ENCODE measurements at regions not wholly inside any gene's neighbourhood (a gene's known extent, or its start where the extent isn't known, plus 50 kb on each side); places are given as distances from the start of the nearest gene placed in this dataset.

DNA sequence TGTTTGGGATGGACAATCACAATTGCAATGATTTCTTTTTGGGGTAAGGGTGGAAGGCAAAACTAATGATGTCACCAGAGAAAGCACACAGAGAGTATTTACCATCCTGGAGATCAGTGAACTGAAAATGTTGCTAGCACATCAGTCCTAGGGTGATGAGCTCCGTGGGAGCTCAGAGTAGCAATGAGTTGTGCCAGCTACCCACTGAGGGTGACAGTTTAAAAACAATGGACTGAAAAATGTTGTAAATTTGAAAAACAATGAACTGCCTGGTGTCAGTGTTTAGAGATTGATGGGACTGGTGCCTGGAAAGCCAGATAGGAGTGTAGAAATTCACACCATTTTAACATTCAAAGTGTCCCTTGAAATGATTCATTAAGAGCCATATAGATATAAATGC lies 198.5 kb downstream of the ATP23 start:
- DNase-seq (ENCODE audit: low spot score), result no peak

DNA sequence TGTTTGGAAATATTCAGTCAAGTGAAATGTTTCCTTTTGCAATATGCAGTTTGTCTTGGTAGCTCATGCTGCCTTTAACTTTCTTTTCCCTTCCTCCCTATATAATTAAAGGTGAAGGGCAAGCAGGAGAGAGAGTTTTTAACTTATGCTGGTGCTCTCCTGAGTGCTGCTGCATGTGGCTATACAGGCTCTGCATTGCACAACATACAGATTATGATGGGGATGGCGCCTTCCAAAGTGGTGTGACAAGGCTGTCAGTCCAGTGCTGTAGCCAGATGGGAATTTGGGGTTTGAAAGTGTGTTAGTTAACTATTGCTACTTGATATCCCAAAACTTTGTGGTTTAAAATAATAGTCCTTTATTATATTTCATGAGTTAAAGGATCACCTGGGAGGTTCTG lies 199.0 kb downstream of the ATP23 start:
- DNase-seq (ENCODE audit: low spot score), result no peak

DNA sequence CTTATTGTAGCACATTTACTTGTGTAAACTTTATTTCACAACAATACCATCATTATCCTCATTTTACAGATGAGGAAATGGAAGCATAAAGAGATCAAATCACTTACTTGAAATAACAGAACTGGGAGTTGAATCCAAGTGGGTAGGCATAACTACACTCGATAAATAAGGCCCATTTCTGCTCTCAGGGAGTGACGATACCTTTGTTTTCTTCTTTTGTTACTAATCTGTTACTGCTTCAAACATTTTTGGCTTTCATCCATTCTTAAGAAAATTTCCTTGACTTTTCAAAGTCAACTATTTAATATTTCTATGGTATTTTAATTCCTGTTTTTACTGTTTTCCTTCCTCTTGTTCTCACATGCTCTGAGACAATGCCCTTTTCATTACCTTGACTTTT lies 201.6 kb downstream of the ATP23 start:
- no peak for DNase-seq (ENCODE audit: low spot score)

DNA sequence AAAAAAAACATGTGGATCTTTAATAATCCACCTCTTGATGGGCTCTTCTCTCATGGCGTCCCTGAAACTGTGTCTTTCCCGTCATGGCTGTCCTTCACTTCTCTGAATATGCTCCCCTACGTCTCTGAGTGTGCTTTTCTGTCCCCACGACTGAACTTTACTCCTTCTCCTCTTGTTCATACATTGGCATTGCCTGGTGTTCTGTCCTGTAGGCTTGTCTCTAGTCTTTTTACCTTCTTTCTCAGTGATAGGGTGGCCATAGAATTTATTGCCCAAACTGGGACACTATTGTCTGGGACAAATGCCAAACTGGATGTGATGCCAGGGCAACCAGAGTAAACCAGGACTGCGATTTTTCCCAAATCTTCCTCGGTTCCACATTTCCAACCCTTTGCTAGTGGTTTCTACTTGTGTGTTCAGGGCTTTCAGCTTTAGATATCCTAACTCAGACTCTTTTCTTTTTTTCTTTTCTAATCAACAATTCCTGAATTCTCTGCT lies 202.2 kb downstream of the ATP23 start:
- no peak for DNase-seq (ENCODE audit: low spot score)

DNA sequence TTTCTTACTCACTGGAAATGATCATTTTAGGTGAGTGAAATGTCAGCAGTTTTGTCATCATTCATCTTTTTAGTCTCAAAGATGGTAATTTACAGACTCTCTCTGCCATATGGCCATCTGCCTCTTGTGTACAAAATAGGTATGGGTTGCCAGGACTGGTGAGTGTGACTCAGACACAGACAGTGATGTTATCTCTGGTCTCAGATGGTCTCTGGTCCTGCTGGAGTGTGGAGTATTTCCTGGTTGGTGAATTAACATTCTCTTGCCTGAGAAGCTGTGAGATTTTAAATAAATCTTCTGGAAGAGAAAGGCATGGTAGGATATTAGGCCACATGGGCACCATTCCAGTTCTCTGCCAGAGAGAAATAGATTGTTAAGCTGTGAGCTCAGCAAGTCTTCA lies 207.0 kb downstream of the ATP23 start:
- DNase-seq (ENCODE audit: low spot score), result no peak

DNA sequence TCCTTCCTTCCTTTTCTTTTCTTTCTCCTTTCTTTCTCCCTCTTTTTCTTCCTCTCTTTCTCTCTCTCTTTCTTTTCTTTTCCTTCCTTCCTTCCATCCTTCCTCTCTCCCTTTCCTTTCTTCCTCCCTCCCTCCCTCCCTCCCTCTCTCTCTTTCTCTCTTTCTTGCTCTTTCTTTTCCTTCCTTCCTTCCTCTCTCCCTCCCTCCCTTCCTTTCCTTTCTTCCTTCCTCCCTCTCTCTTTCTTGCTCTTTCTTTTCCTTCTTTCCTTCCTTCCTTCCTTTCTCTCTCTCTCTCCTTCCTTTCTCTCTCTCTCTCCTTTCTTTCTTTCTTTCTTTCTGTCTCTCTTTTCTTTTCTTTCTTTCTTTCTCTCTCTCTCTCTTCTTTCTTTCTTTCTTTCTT lies 207.6 kb downstream of the ATP23 start:
- DNase-seq (ENCODE audit: low spot score), result no peak

DNA sequence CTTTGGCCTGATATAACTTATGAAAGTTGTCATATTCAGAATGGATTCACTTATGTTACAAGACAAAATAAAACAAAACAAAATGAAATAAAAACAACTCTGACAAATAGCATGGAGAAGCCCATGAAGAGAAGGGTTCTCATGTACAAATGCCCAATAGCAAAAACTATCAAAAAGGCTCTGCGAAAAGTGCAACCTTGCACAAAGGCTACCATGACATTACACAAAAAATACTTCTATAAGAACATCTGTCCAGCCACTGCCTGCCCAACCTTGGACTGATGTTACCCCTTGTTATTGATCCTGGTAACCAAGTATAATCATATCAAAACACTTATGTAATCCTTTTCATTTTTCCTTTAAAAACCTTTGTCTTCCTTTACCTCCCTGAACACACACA lies 213.0 kb downstream of the ATP23 start:
- no peak for DNase-seq (ENCODE audit: low spot score)

DNA sequence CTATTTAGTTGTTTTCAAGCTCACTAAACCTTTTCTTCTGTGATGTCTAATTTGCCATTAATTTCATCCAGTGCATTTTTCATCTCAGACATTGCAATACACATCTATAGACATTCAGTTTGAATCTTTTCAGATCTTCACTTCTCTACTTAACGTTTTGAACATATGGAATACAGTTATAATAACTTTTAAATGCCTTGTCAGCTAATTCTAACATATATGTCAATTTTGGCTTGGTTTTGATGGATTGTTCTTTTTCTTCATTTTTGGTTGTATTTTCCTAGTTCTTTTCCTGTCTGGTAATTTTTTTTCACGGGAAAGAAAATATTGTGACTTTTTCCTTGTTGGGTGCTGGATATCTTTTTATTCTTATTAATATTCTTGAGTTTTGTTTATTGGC lies 215.3 kb downstream of the ATP23 start:
- no peak for DNase-seq (ENCODE audit: low spot score)

DNA sequence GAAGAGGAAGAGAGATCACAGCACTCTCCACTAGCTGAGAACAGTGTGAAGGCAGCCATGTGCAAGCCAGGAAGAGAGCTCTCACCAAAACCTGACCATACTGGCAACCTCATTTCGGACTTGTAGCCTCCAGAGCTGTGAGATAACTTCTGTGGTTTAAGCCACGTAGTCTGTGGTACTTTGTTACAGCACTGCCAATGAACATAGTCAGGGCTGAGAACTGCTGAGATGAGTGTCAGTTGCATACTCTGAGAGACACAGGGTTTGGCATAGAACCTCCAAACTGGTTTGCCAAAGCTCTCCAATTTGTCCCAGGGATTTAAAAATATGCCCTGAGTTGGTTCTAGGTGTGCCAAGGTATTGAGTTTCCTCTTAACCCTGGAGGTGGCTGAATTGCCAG lies 218.6 kb downstream of the ATP23 start:
- DNase-seq (ENCODE audit: low spot score), result no peak

DNA sequence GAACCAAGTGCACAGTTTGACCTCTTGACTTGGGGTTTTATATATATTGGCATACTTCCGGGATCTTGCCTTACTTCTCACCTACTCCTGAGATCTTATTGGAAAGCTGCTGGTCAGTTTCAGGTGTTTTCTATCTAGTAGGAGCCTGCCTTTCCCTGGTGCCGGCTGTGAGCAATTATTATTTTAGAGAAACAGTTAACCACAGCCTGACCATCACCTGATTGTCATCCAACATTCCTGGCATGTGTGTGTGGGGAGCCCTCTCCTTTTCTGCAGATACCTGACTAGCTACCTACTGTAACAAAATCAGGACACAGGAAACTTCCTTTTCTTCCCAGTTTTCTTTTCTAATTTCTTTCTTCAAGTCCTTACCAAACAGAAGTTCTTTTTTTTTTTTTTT lies 220.4 kb downstream of the ATP23 start:
- DNase-seq (ENCODE audit: low spot score), result no peak

DNA sequence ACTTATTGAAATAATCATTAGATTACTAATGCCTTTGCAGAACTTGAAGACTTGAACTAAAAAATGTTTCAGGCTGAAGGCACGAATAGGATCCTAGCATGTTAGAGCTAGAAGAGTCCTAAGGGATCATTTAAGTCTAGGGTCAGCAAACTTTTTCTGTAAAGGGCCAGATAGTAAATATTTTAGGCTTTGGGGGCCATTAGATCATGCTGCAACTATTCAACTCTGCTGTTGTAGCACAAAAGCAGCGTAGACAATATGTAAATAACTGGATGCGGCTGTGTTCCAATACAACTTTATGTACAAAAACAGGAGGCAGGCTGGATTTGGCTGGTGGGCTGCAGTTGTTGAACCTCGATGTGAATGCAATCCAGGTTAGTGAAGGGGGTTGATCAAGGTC lies 221.7 kb downstream of the ATP23 start:
- no peak for DNase-seq (ENCODE audit: low spot score)

DNA sequence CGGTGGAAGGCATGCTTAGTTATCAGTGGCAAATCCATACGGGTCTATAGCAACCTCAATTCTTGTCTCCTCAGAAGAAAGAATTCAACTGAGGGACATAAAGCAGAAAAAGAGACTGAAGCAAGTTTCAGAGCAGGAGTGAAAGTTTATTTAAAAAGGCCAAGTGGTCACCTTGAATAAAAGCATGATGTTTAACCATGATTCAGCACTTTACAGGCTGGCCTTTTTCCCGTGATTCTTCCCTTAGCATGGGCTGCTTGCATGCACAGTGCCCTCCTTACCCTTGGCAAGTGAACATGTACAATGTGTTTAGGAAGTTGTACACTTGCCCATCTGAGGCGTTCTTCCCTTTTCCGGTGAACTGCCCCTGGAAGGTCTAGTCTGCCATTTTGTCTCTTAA lies 225.3 kb downstream of the ATP23 start:
- no peak for DNase-seq (ENCODE audit: low spot score)

DNA sequence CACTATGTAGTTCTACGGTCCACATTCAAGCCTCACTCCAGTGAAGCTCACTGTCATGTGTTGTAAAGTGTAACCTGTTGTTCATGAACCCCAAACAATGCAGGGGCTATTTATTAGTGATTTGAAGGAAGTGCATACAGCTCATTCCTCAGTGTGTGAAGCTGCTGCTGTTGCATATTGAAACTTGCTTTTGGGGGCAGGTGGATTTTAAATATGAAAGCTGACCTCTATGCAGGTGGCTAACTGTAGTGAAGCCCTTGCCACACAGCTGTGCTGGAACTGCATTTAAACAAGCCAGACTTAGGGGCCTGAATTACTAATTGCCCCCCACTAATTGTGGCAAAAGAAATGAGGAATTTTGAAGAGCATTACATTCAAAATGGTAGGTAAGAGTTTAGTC lies 226.3 kb downstream of the ATP23 start:
- DNase-seq (ENCODE audit: low spot score), result no peak

DNA sequence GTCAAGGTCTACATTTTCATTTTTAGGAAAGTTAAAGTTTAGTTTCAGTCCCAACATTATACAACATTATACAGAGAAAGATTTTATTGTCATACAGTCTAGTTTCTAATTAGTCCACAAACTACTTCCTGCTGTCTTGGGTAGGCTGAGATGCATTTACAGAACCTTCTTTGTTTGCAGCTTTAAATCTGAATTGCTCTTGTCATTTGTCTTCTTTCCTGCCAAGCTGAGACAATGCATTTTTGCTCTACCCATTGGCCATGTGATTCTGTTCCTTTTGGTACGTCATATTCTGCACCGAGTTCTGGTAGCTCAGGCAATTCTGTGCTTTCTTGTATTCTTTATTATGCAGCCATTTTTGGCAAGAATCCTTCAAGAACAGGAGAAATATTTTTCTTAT lies 228.5 kb downstream of the ATP23 start:
- DNase-seq (ENCODE audit: low spot score), result no peak

DNA sequence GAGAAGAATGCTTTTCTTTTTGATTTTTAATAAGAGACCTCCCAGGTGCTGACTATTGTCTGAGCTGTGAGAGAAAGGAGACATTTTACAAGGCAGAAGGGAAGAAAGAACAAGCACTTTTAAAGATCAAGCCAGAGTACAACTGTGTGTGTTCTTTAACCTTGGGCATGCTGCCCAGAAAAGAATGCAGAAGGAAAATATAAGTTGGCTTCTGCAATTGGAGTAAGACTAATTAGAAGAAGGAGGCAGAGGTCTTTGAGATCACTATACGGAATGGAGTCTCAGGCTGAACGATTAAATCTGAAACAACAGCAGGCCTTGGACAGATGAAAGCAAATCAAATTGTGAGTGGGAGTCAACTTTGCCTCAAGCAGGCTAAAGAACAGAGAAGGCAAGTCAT lies 230.5 kb downstream of the ATP23 start:
- no peak for DNase-seq (ENCODE audit: low spot score)

DNA sequence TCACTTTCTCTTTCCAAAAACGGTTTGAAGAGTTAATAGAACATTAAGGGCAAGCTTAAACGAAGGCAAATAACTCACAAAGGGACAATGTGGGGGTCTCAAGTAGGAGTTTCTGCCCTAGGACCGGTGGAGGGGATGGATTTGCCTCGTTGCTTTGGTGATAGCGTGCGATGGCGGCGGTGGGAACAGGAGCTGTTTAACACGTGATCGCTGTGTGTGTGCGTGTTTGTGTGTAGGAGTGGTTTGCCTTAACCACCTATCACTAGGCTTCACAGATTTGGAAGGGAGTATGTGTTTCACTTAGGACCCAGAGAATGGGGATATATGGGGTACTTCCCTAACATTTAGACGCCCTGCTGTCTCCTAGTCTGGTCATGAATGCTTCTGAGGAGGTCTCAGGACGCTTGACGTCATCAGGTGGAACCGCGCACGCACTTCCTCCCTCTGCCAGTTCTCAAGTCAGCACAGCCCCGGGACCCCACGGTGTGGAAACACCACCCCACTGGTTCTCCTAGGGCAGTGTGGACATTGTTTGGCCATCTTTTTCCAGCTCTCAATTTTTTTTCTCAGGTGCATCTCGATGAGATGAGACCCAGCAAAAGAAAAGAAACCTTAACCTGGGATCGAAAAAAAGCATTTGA lies 231.2 kb downstream of the ATP23 start:
- DNase-seq (ENCODE audit: low spot score), result no peak

DNA sequence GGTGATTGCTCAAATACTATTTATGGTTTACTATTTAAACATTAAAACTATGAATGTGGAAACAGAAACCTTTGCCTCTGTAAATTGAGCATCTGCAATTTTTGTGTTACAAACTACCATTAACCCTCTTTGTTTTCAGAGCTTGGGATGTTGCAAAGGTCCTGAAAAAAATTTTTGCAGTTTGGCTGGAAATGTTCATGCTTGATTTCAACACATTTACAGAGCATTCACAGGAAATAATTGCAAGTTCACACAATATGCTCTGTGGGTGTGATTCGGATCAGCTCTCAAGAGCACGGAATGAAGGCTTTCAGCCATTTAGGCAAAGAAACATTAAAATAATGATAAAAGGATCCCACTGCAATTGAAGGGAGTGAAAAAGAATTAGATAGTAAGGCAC lies 232.9 kb downstream of the ATP23 start:
- no peak for DNase-seq (ENCODE audit: low spot score)

DNA sequence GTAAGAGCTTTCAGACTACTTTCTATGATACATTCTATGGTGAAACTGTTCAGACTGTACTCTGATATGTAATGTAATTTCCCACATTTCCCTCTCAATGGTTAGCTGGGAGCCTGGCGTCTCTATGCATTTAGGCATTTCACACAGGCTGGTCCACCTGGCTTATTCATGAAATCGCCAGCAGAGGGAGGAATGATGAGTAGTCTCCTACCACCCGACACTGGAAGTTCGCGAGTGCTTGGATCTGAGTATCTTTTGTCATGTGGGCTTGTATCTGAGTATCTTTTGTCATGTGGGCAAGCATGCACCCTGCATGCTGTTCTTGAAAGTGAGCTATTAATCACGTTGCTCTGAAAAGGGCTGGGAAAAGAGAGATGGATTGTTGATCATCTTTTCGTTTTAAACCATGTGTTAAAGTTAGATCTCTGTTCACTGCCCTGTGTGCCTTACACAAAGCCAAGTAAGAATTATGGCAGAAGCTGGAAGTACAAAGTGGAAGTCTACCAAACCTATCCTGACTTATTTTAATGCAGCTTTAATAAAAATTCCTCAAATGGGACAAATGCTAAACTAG lies 235.0 kb downstream of the ATP23 start:
- peak; percentile 11 for DNase-seq (ENCODE audit: low spot score)

DNA sequence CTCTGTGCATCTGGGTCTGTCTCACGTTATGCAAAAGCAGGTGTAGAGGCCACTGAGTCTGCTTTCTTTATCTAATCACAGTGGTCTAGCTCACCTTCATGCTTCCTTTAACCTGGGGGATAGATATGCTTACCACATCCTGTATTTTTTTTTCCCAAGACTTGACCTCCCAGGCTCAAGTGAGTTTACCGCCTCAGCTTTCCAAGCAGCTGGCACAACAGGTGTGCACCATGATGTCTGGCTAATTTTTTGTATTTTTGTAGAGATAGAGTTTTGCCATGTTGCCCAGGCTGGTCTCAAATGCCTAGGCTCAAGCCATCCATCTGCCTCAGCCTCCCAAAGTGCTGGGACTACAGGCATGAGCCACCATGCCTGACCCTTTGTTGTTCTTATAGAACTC lies 236.0 kb downstream of the ATP23 start:
- no peak for DNase-seq (ENCODE audit: low spot score)

DNA sequence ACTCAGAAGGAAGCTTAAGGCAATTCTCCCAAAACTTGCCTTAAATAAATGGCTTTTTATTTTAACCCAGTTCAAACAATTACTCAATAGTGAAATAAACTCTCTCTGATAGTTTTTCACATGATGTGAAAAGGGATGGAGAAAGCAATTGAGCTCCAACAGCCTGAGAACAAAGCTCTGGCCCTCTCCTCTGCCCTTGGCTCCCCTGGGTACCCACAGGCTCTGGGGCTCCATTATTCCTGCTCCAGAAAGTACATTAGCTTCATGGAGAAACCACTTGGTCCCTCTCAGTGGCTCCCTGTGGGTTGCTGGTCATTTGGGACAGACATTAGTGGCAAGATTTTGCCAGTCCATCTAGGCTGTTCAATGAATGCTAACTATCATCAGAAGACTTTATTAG lies 242.8 kb downstream of the ATP23 start:
- no peak for DNase-seq (ENCODE audit: low spot score)

DNA sequence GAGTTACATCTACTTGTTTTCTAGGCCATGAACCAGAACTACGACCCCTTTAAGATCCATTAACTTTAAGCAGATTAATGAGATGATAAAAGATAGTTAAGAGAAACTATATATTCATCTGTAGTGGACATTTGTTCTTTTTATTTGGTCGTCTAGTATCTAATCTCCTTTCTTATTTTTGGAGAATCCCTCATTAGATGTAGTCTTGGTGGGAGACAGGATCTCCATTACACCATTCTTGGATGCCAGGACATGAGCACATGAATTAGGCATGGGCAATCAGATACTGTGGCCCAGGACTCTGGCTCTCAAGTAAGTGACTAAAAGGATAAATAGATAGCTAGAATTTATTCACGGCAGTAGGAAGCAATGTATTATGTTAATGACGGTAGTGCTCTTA lies 245.0 kb downstream of the ATP23 start:
- DNase-seq (ENCODE audit: low spot score), result no peak

DNA sequence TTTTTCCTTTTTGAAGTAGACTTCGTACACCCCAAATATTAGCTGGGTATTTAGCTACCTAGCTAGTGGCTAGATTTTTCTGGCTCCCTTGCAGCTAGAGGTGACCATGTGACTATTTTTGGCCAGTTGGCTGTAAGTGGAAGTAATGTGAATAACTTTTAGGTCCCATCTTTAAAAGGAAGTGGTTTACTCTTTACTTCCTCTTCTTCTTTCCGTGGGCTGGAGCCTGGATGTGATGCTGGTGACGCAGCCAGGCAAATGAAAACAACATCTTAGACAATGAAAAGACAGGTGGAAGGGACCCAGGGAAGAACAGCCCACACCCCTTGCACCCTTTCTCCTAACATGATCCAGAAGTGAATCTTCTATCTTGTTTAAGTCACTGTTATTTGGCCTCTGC lies 245.5 kb downstream of the ATP23 start:
- no peak for DNase-seq (ENCODE audit: low spot score)

DNA sequence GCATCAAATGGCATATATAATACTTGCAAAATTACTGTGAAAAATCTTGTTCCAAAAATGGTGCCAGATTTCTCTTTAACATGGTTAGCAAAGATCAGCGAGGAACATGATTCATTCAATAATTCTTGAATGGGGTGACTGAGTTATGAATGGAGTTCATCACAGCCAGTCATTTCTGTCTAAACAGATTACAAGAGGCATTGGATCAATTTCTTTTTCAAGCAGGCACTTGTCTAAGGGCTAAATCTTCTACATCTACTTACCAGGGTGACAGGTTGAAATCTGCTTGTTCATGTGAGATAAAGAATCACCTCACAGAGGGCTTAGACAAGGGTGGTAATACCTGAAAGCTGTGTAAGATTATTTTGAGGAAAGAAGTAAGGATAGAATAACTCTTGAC lies 247.7 kb downstream of the ATP23 start:
- DNase-seq (ENCODE audit: low spot score), result no peak

DNA sequence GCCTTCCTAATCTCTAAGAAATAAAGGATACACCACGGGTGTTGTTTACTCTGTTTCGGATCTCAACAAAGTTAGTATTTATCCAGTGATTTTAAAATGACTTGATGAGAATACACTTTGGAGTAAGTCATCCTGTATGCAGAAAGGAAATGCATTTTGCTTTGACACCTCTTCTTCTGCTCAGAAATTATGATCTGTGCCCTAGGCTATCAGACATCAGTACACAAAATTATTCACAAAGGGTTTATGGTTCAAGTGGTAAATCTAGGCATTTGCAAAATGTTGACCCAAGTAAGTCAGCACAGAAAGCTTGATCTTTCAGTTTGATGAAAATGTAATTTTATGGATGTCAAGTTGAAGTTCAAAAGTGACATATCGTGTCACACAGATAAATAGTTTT lies 248.5 kb downstream of the ATP23 start:
- no peak for DNase-seq (ENCODE audit: low spot score)
